ENCODE measurements at regions not wholly inside any gene's neighbourhood (a gene's known extent, or its start where the extent isn't known, plus 50 kb on each side); places are given as distances from the start of the nearest gene placed in this dataset.

- TF ChIP-seq PRDM15 (CRISPR knock-in tag; IDR thresholded peaks at IDR 0.05), result no peak
- no peak for TF ChIP-seq ZNF138 (CRISPR knock-in tag; conservative IDR thresholded peaks at IDR 0.05)
- no peak for TF ChIP-seq E2F4 (CRISPR knock-in tag; IDR thresholded peaks at IDR 0.05; ENCODE audit: borderline replicate concordance, low read depth)
- no peak for TF ChIP-seq AFF4 (CRISPR knock-in tag; IDR thresholded peaks at IDR 0.05; ENCODE audit: borderline replicate concordance)
- no peak for TF ChIP-seq SMAD3 (CRISPR knock-in tag; IDR thresholded peaks at IDR 0.05; ENCODE audit: borderline replicate concordance)
Observed at GRCh38 chr14:71618047-71618446, 314.2 kb upstream of the RGS6 start (continued).

GRCh38 chr14:71618716-71619115 lies 313.5 kb upstream of the RGS6 start:
- DNase-seq (ENCODE audit: low spot score), result no peak
- no peaks in the 10 kb centered on the region for H3K27me3 Mint-ChIP-seq (ENCODE audit: low read depth)
- TF ChIP-seq ZNF532 (CRISPR knock-in tag; IDR thresholded peaks at IDR 0.05; ENCODE audit: borderline replicate concordance) (no peak), USF2 (CRISPR knock-in tag; IDR thresholded peaks at IDR 0.05) (no peak), AR (CRISPR knock-in tag; IDR thresholded peaks at IDR 0.05) (no peak), E2F4 (CRISPR knock-in tag; IDR thresholded peaks at IDR 0.05; ENCODE audit: borderline replicate concordance, low read depth) (no peak), PRRX2 (CRISPR knock-in tag; IDR thresholded peaks at IDR 0.05) (no peak), ETV6 (CRISPR knock-in tag; IDR thresholded peaks at IDR 0.05) (no peak), ERG (CRISPR knock-in tag; IDR thresholded peaks at IDR 0.05) (no peak)
- H3K9me3 Mint-ChIP-seq, result no peaks in the 10 kb centered on the region
- no peak for ATAC-seq
- peaks cover 6% of the 10 kb centered on the region for H3K36me3 Mint-ChIP-seq
- no peak overlapping the region; the same call in 1 of the 2 replicates for H3K27ac Mint-ChIP-seq
- H3K4me3 Mint-ChIP-seq, result no peak overlapping the region
- ChIA-PET CTCF (interaction anchor here (0.6 kb wide), 1 partner anchor 482 kb away, joined by 3 read pairs; no protein-coding TSS in a partner anchor), POLR2A (no interaction called here)
- peaks cover 38% of the 10 kb centered on the region for H3K4me1 Mint-ChIP-seq

Data from WTC11 (cell line).